K562 (cell line): ENCODE measurements at regions not wholly inside any gene's neighbourhood (a gene's known extent, or its start where the extent isn't known, plus 50 kb on each side); places are given as distances from the start of the nearest gene placed in this dataset.

ENCODE experiments used
- ATAC-seq: fragments of 200-7000 bp; cut with Tn5 transposase; 3 replicates; pipeline ENCODE4 v1.9.1; 2020; ENCODE audit warnings: moderate library complexity
- BruUV-seq: library from RNA; stranded (reverse); fragments of 400-500 nt; replicated peaks from 2 replicates; lab custom pipeline; 2021; lab: Mats Ljungman, UMichigan
- CTCF ChIA-PET: fragments of 300-600 bp; formaldehyde crosslinking; extraction: SDS; loops from one replicate; lab custom pipeline; 2021; ENCODE audit warnings: low intra/inter-chr PET ratio; lab: Yijun Ruan, JAX
- POLR2A ChIA-PET: fragments of 300-600, 350-650 bp; sonication (Branson Sonifier 250); formaldehyde crosslinking; extraction: SDS; loops from one replicate; lab custom pipeline; 2021; ENCODE audit warnings: antibody characterized with exemption, inconsistent platforms; lab: Yijun Ruan, JAX
- DNase-seq, 4 experiments: peaks; one replicate each; pipeline versions ENCODE4 v3.0.0 to v3.0.0-alpha.2; 2011 to 2018; ENCODE audit warnings: low spot score in 3 of 4, mixed read lengths in 3 of 4; ENCODE audit errors: extremely low read depth in 1 of 4
- FAIRE-seq: peaks from 2 replicates; lab custom pipeline; 2011; peaks lifted over from hg19 to GRCh38; lab: Jason Lieb, UNC
- H2AFZ ChIP-seq: 2 replicates; pipeline ENCODE4 v1.6.0; 2011; ENCODE audit warnings: low read depth, low read length, control low read depth, inconsistent platforms
- H3K27ac ChIP-seq: fragments of 200-600 bp; 3 replicates; pipeline ENCODE4 v1.8.0; 2011; ENCODE audit warnings: low read depth, mild to moderate bottlenecking, control low read depth, inconsistent platforms, low read length, moderate library complexity, mixed read lengths; ENCODE audit errors: extremely low read depth
- H3K27me3 ChIP-seq, 2 experiments: fragments of 300-600 bp in 1 of 2; 2 replicates in 1 of 2; 3 replicates in 1 of 2; pipeline versions ENCODE4 v1.6.0 to v1.8.0; 2011; ENCODE audit warnings: inconsistent platforms in 2 of 2, low read length in 2 of 2, mild to moderate bottlenecking in 1 of 2, mixed read lengths in 1 of 2, moderate library complexity in 1 of 2; ENCODE audit not compliant: control insufficient read depth in 2 of 2, insufficient read depth in 2 of 2
- H3K36me3 ChIP-seq: fragments of 300-600 bp; 3 replicates; pipeline ENCODE4 v1.8.0; 2011; ENCODE audit warnings: mild to moderate bottlenecking, low read length, inconsistent platforms; ENCODE audit not compliant: control insufficient read depth, insufficient read depth
- H3K4me1 ChIP-seq, 2 experiments: fragments of 200-600 bp in 1 of 2; replicated peaks in 1 of 2; 2 replicates in 1 of 2; 3 replicates in 1 of 2; pipeline versions ENCODE4 v1.5.1 to v1.8.0; 2011; ENCODE audit warnings: inconsistent platforms in 2 of 2, low read length in 2 of 2, mild to moderate bottlenecking in 1 of 2, mixed read lengths in 1 of 2, moderate library complexity in 1 of 2; ENCODE audit not compliant: control insufficient read depth in 2 of 2, insufficient read depth in 2 of 2
- H3K4me2 ChIP-seq: 2 replicates; pipeline ENCODE4 v1.6.1; 2011; ENCODE audit warnings: low read length, control low read depth, inconsistent platforms, mixed read lengths; ENCODE audit not compliant: insufficient read depth
- H3K4me3 ChIP-seq: fragments of 200-600 bp; sonication (generic), shearing (Covaris generic); 2 replicates; pipeline ENCODE4 v1.5.1; 2016; ENCODE audit warnings: control low read depth, inconsistent platforms
- H3K79me2 ChIP-seq: fragments of 200-600 bp; 3 replicates; pipeline ENCODE4 v1.8.0; 2011; ENCODE audit warnings: low read length, inconsistent platforms; ENCODE audit not compliant: control insufficient read depth, insufficient read depth
- H3K9ac ChIP-seq, 2 experiments: 2 replicates each; pipeline versions ENCODE4 v1.6.0 to v1.6.1; 2011; ENCODE audit warnings: low read depth in 2 of 2, low read length in 2 of 2, control low read depth in 1 of 2, inconsistent platforms in 1 of 2, mild to moderate bottlenecking in 1 of 2, mixed read lengths in 1 of 2; ENCODE audit not compliant: insufficient read depth in 1 of 2
- H3K9me1 ChIP-seq: one replicate; pipeline ENCODE4 v1.6.0; 2011; ENCODE audit warnings: inconsistent platforms, mild to moderate bottlenecking, low read length, moderate library complexity; ENCODE audit not compliant: control insufficient read depth, insufficient read depth
- H3K9me3 ChIP-seq: replicated peaks from 2 replicates; pipeline ENCODE4 v1.5.1; 2011; ENCODE audit warnings: low read depth, low read length, inconsistent platforms; ENCODE audit not compliant: control insufficient read depth, insufficient read depth
- H4K20me1 ChIP-seq: replicated peaks from 2 replicates; pipeline ENCODE4 v1.6.1; 2011; ENCODE audit warnings: low read length, inconsistent platforms, mixed read lengths; ENCODE audit not compliant: control insufficient read depth, insufficient read depth
- AFF4 ChIP-seq: sonication (generic); formaldehyde crosslinking; IDR thresholded peaks from 2 replicates; pipeline ENCODE4 v1.8.0; 2023; ENCODE audit warnings: mild to moderate bottlenecking, missing genetic modification reagents
- BRD9 ChIP-seq: fragments of 450-650 bp; IDR thresholded peaks from 2 replicates; pipeline ENCODE4 v1.6.1; 2018; ENCODE audit warnings: low read depth; ENCODE audit not compliant: partially characterized antibody
- CREBBP ChIP-seq: IDR thresholded peaks from one replicate; pipeline ENCODE4 v1.6.1; 2012; ENCODE audit warnings: low read depth, mild to moderate bottlenecking, control low read depth, inconsistent platforms, low read length
- EP400 ChIP-seq: fragments of 450-650 bp; IDR thresholded peaks from 2 replicates; pipeline ENCODE4 v1.6.1; 2017; ENCODE audit warnings: antibody characterized with exemption, mild to moderate bottlenecking, moderate library complexity
- FOXP1 ChIP-seq: sonication (generic); formaldehyde crosslinking; IDR thresholded peaks from 2 replicates; pipeline ENCODE4 v1.8.0; 2022; ENCODE audit warnings: mild to moderate bottlenecking, missing genetic modification reagents
- JUN ChIP-seq, 2 experiments: sonication (generic) in 1 of 2; formaldehyde crosslinking in 1 of 2; IDR thresholded peaks; 2 replicates each; pipeline versions ENCODE4 v1.6.1 to v1.8.0; 2012 to 2022; ENCODE audit warnings: borderline replicate concordance in 2 of 2, mild to moderate bottlenecking in 2 of 2, improper control_type of control experiment in 1 of 2, low read depth in 1 of 2, low read length in 1 of 2, missing genetic modification reagents in 1 of 2
- NBN ChIP-seq: fragments of 450-650 bp; IDR thresholded peaks from 2 replicates; pipeline ENCODE4 v1.6.1; 2016; ENCODE audit warnings: low read depth, mild to moderate bottlenecking
- POLR2AphosphoS2 ChIP-seq: IDR thresholded peaks from 2 replicates; pipeline ENCODE4 v1.6.1; 2012; ENCODE audit warnings: low read length, improper control_type of control experiment
- POLR3A ChIP-seq: IDR thresholded peaks from 2 replicates; pipeline ENCODE4 v1.6.1; 2011; ENCODE audit warnings: borderline replicate concordance, mild to moderate bottlenecking, moderate library complexity; ENCODE audit not compliant: insufficient read length, insufficient read depth; ENCODE audit errors: extremely low read depth
- PRMT5 ChIP-seq: sonication (generic); formaldehyde crosslinking; IDR thresholded peaks from 2 replicates; pipeline ENCODE4 v1.5.0; 2020; ENCODE audit warnings: missing genetic modification reagents
- RUNX1 ChIP-seq: sonication (generic); IDR thresholded peaks from 2 replicates; pipeline ENCODE4 v1.6.1; 2016; ENCODE audit warnings: antibody characterized with exemption, low read depth
- SMC3 ChIP-seq: conservative IDR thresholded peaks from 2 replicates; pipeline ENCODE4 v1.6.1; 2011; ENCODE audit warnings: low read depth, low read length, improper control_type of control experiment; ENCODE audit not compliant: insufficient read depth
- SNRNP70 ChIP-seq: fragments of 200-400 bp; formaldehyde crosslinking; optimal IDR thresholded peaks from 2 replicates; pipeline ENCODE3; 2017; ENCODE audit warnings: low read depth, low read length
- ZNF224 ChIP-seq: sonication (generic); formaldehyde crosslinking; IDR thresholded peaks from 2 replicates; pipeline ENCODE4 v1.8.0; 2022; ENCODE audit warnings: mild to moderate bottlenecking, missing genetic modification reagents
- ZNF24 ChIP-seq: fragments of 450-650 bp; IDR thresholded peaks from 2 replicates; pipeline ENCODE4 v1.6.1; 2016
- ZNF253 ChIP-seq: fragments of 250-450 bp; sonication (Bioruptor Pico); conservative IDR thresholded peaks from 2 replicates; pipeline ENCODE4 v1.6.1; 2021; ENCODE audit warnings: mild to moderate bottlenecking
- ZNF41 ChIP-seq: fragments of 250-450 bp; sonication (Bioruptor Pico); conservative IDR thresholded peaks from 2 replicates; pipeline ENCODE4 v1.4.0; 2020; ENCODE audit warnings: mild to moderate bottlenecking
- WGBS: fragments of 100-300 bp; shearing (Covaris generic); methylation state at CpG from one replicate; pipeline ENCODE4 v1.1.6; 2016; ENCODE audit warnings: low coverage, mixed read lengths; ENCODE audit not compliant: insufficient coverage; ENCODE audit errors: missing lambda C conversion rate; 5-methylcytosine and 5-hydroxymethylcytosine counted together
- in situ Hi-C: fragments of 300-500 bp; cut with MboI; formaldehyde crosslinking; loops from 4 replicates; pipeline ENCODE4 v1.15.0; 2018; ENCODE audit warnings: inconsistent platforms, mixed read lengths
- intact Hi-C: fragments of 100-400 bp; cut with micrococcal nuclease; formaldehyde crosslinking; loops from 2 replicates; pipeline ENCODE4 v1.14.2; 2022

DNA sequence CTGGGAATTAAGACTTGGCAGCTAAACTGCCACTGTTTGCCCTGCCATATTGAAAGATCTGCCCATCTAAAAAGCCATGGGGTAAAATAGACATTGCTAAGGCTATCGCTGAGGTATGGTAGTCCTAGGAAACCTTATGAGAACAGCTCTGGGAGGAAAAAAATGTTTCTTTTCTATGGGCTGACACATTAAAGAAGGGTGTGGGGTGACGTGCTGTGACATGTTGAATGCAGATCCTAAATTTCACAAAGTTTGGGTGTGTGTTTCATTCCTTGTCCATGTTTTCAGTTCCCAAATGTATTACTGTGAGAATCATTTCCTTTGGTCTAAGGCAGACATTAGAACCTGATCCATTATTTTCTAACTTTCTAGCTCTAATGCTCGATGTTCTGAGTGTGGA is 766.4 kb downstream of the BCL11A start:
- POLR2A ChIA-PET, result no interaction called here
- H3K27me3 ChIP-seq, result no peaks in the 10 kb centered on the region
- no peak overlapping the region for H2AFZ ChIP-seq
- H3K4me2 ChIP-seq, result no peak overlapping the region
- no peaks in the 10 kb centered on the region for H3K9me3 ChIP-seq
- no peaks in the 10 kb centered on the region for H3K4me1 ChIP-seq
- H3K9ac ChIP-seq, result no peak overlapping the region
- FAIRE-seq (no peak), ATAC-seq (no peak), DNase-seq (no peak)
- no peaks in the 10 kb centered on the region for H3K9me1 ChIP-seq
- WGBS, result 0% methylated on average over 3 of the region's 3 CpGs
- no peaks in the 10 kb centered on the region for H4K20me1 ChIP-seq
- no TSS peak for BruUV-seq
- in situ Hi-C loops (no loop called here), intact Hi-C loops (no loop called here)
- H3K79me2 ChIP-seq, result no peaks in the 10 kb centered on the region
- CTCF ChIA-PET, result no interaction called here
- no peak overlapping the region for H3K4me3 ChIP-seq
- no peak overlapping the region for H3K27ac ChIP-seq
- H3K36me3 ChIP-seq, result no peaks in the 10 kb centered on the region
- TF ChIP-seq SMC3 (no peak), NBN (no peak), CREBBP (no peak), RUNX1 (no peak), ZNF41 (CRISPR knock-in tag) (no peak), POLR3A (no peak), BRD9 (no peak), ZNF224 (CRISPR knock-in tag) (no peak), SNRNP70 (no peak), JUN (IDR thresholded peaks at IDR 0.05; ENCODE audit: borderline replicate concordance, low read depth, low read length) (no peak), JUN (CRISPR knock-in tag; IDR thresholded peaks at IDR 0.05; ENCODE audit: borderline replicate concordance) (no peak), FOXP1 (no peak), EP400 (no peak), ZNF24 (no peak), ZNF253 (no peak), PRMT5 (CRISPR knock-in tag) (no peak), POLR2AphosphoS2 (no peak), AFF4 (CRISPR knock-in tag) (no peak)
